GM12892 (cell line): ENCODE measurements at regions not wholly inside any gene's neighbourhood (a gene's known extent, or its start where the extent isn't known, plus 50 kb on each side); places are given as distances from the start of the nearest gene placed in this dataset.

Experiments
- POLR2A ChIP-seq: IDR thresholded peaks from 2 replicates; pipeline ENCODE4 v1.6.1; 2011; ENCODE audit warnings: low read depth, low read length, control low read depth
- POLR2AphosphoS5 ChIP-seq: IDR thresholded peaks from 2 replicates; pipeline ENCODE4 v1.6.1; 2011; ENCODE audit warnings: low read depth, low read length, control low read depth
- TAF1 ChIP-seq: IDR thresholded peaks from 2 replicates; pipeline ENCODE4 v1.6.1; 2011; ENCODE audit warnings: low read depth, mild to moderate bottlenecking, control low read depth, low read length, borderline replicate concordance

- TF ChIP-seq TAF1 (no peak), POLR2A (no peak), POLR2AphosphoS5 (no peak)
Measured at GRCh38 chr12:40165179-40165578, 59.3 kb upstream of the SLC2A13 start.
